Gastrocnemius medialis (tissue), 4 donors: ENCODE measurements at regions not wholly inside any gene's neighbourhood (a gene's known extent, or its start where the extent isn't known, plus 50 kb on each side); places are given as distances from the start of the nearest gene placed in this dataset.

Source experiments
- CTCF ChIP-seq, 5 experiments: fragments of 450-650 bp in 3 of 5; fragments of 200-600 bp in 2 of 5; sonication (generic) in 2 of 5; IDR thresholded peaks in 4 of 5; conservative IDR thresholded peaks in 1 of 5; 1 replicate in 4 of 5; 2 replicates in 1 of 5; pipeline ENCODE4 v1.5.1; 2016 to 2019; ENCODE audit warnings: antibody characterized with exemption in 5 of 5, mild to moderate bottlenecking in 3 of 5, moderate library complexity in 3 of 5
- POLR2A ChIP-seq, 2 donors: fragments of 450-650 bp; IDR thresholded peaks; one replicate each; pipeline ENCODE4 v1.6.1; 2017; ENCODE audit warnings: antibody characterized with exemption in 2 of 2, mild to moderate bottlenecking in 2 of 2, moderate library complexity in 2 of 2

DNA sequence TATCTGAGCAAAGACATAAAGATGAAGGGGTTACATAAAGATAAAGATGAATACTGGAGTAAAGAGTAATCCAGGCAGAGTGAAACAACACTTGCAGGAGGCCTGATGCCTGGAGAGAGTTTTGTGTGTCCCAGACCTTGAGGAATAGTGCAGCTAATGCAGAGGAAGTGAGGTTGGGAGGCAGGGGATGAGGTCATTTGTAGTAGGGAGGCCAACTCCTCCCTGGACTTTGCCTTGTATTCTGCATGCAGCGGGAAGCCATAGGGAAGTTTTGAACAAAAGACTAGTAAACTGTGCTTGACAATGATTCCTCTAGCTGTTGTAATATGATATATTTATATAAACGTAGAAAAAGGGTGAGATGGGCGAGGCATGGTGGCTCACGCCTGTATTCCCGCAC lies 356.6 kb downstream of the KCNJ2 start:
- TF ChIP-seq CTCF (IDR thresholded peaks at IDR 0.05 in 4 of 5, conservative IDR thresholded peaks at IDR 0.05 in 1 of 5) (no peak), POLR2A (IDR thresholded peaks at IDR 0.05) (no peak)
